AG08395 (cell line): ENCODE measurements at regions not wholly inside any gene's neighbourhood (a gene's known extent, or its start where the extent isn't known, plus 50 kb on each side); places are given as distances from the start of the nearest gene placed in this dataset.

Experiments used
- DNase-seq: peaks from one replicate; pipeline ENCODE4 v3.0.0; 2012; ENCODE audit warnings: mixed read lengths, low spot score

GRCh38 chr6:114793428-114793827 is 450.6 kb upstream of the HS3ST5 start:
- DNase-seq, result no peak

- no peak for DNase-seq
Measured at GRCh38 chr6:114785235-114786127, 442.7 kb upstream of the HS3ST5 start.

- no peak for DNase-seq
Measured at GRCh38 chr6:114783783-114784182, 441.0 kb upstream of the HS3ST5 start.

- DNase-seq, result no peak
Measured at GRCh38 chr6:114783083-114783482, 440.3 kb upstream of the HS3ST5 start.

- DNase-seq, result no peak
Measured at GRCh38 chr6:114764866-114765265, 422.0 kb upstream of the HS3ST5 start.

- DNase-seq, result no peak
Measured at GRCh38 chr6:114762145-114762544, 419.3 kb upstream of the HS3ST5 start.

GRCh38 chr6:114747995-114748625 is 405.3 kb upstream of the HS3ST5 start:
- DNase-seq, result peak; percentile 43

- no peak for DNase-seq
Measured at GRCh38 chr6:114740547-114740946, 397.7 kb upstream of the HS3ST5 start.

- no peak for DNase-seq
Measured at GRCh38 chr6:114739656-114740055, 396.8 kb upstream of the HS3ST5 start.

- no peak for DNase-seq
Measured at GRCh38 chr6:114735025-114735735, 392.4 kb upstream of the HS3ST5 start.

GRCh38 chr6:114733596-114733995 is 390.8 kb upstream of the HS3ST5 start:
- no peak for DNase-seq

- no peak for DNase-seq
Measured at GRCh38 chr6:114718716-114719270, 376.0 kb upstream of the HS3ST5 start.

- no peak for DNase-seq
Measured at GRCh38 chr6:114718186-114718585, 375.4 kb upstream of the HS3ST5 start.

- DNase-seq, result no peak
Measured at GRCh38 chr6:114714836-114715507, 372.1 kb upstream of the HS3ST5 start.

- no peak for DNase-seq
Measured at GRCh38 chr6:114713690-114714089, 370.9 kb upstream of the HS3ST5 start.

- no peak for DNase-seq
Measured at GRCh38 chr6:114712129-114712662, 369.4 kb upstream of the HS3ST5 start.

GRCh38 chr6:114707081-114707620 is 364.3 kb upstream of the HS3ST5 start:
- DNase-seq, result no peak

- DNase-seq, result no peak
Measured at GRCh38 chr6:114690625-114691024, 347.8 kb upstream of the HS3ST5 start.

- no peak for DNase-seq
Measured at GRCh38 chr6:114659513-114659912, 316.7 kb upstream of the HS3ST5 start.

GRCh38 chr6:114651611-114652010 is 308.8 kb upstream of the HS3ST5 start:
- DNase-seq, result no peak

- DNase-seq, result no peak
Measured at GRCh38 chr6:114650891-114651290, 308.1 kb upstream of the HS3ST5 start.
